GM12878 (cell line): ENCODE measurements at regions not wholly inside any gene's neighbourhood (a gene's known extent, or its start where the extent isn't known, plus 50 kb on each side); places are given as distances from the start of the nearest gene placed in this dataset.

ENCODE experiments used
- ATAC-seq: fragments of 200-7000 bp; cut with Tn5 transposase; 3 replicates; pipeline ENCODE4 v1.9.1; 2020; ENCODE audit warnings: mild to moderate bottlenecking, moderate library complexity
- BruUV-seq: library from RNA; stranded (reverse); fragments of 400-500 nt; replicated peaks from 2 replicates; lab custom pipeline; 2021; lab: Mats Ljungman, UMichigan
- CTCF ChIA-PET: fragments of 300-600 bp; sonication (Branson Sonifier 250); formaldehyde crosslinking; extraction: SDS; loops from one replicate; lab custom pipeline; 2021; ENCODE audit warnings: inconsistent platforms; lab: Yijun Ruan, JAX
- POLR2A ChIA-PET: fragments of 350-600 bp; formaldehyde crosslinking; extraction: SDS; loops from one replicate; lab custom pipeline; 2021; ENCODE audit warnings: inconsistent platforms; lab: Charles Lee
- RAD21 ChIA-PET: fragments of 300-600 bp; sonication (Branson Sonifier 250); formaldehyde crosslinking; loops from one replicate; lab custom pipeline; 2023; ENCODE audit warnings: antibody characterized with exemption; ENCODE audit not compliant: unreplicated experiment; lab: Charles Lee
- SMC1A ChIA-PET: fragments of 300-600 bp; sonication (Branson Sonifier 250); formaldehyde crosslinking; loops from one replicate; lab custom pipeline; 2023; ENCODE audit not compliant: unreplicated experiment, uncharacterized antibody; lab: Charles Lee
- DNase-seq: peaks from one replicate; pipeline ENCODE4 v3.0.0-alpha.2; 2011; ENCODE audit warnings: low read depth, low spot score
- FAIRE-seq: peaks from 3 replicates; lab custom pipeline; 2011; peaks lifted over from hg19 to GRCh38; lab: Jason Lieb, UNC
- H2AFZ ChIP-seq: 2 replicates; pipeline ENCODE4 v1.6.0; 2011; ENCODE audit warnings: low read depth, low read length, control low read depth; ENCODE audit not compliant: control insufficient read depth
- H3K27ac ChIP-seq: 2 replicates; pipeline ENCODE4 v1.5.1; 2011; ENCODE audit warnings: control low read depth; ENCODE audit not compliant: control insufficient read depth, insufficient read depth
- H3K27me3 ChIP-seq, 2 experiments: replicated peaks in 1 of 2; 2 replicates each; pipeline versions ENCODE4 v1.6.0 to v1.6.1; 2011; ENCODE audit warnings: low read length in 1 of 2; ENCODE audit not compliant: control insufficient read depth in 2 of 2, insufficient read depth in 2 of 2
- H3K36me3 ChIP-seq, 2 experiments: 2 replicates each; pipeline ENCODE4 v1.5.1; 2011; ENCODE audit warnings: low read length in 1 of 2; ENCODE audit not compliant: control insufficient read depth in 2 of 2, insufficient read depth in 2 of 2
- H3K4me1 ChIP-seq: 2 replicates; pipeline ENCODE4 v1.6.1; 2011; ENCODE audit warnings: mild to moderate bottlenecking, low read length, moderate library complexity, mixed read lengths; ENCODE audit not compliant: control insufficient read depth, insufficient read depth
- H3K4me2 ChIP-seq: 2 replicates; pipeline ENCODE4 v1.6.0; 2011; ENCODE audit warnings: control low read depth; ENCODE audit not compliant: control insufficient read depth, insufficient read depth
- H3K4me3 ChIP-seq: fragments of 200-600 bp; sonication (generic); 2 replicates; pipeline ENCODE4 v1.5.1; 2016
- H3K79me2 ChIP-seq: 2 replicates; pipeline ENCODE4 v1.6.0; 2011; ENCODE audit warnings: low read length; ENCODE audit not compliant: control insufficient read depth, insufficient read depth
- H3K9ac ChIP-seq: 2 replicates; pipeline ENCODE4 v1.8.0; 2011; ENCODE audit warnings: low read length, control low read depth, mixed read lengths; ENCODE audit not compliant: control insufficient read depth, insufficient read depth
- H3K9me3 ChIP-seq: replicated peaks from 3 replicates; pipeline ENCODE4 v1.5.1; 2011; ENCODE audit warnings: mild to moderate bottlenecking, low read length; ENCODE audit not compliant: control insufficient read depth, insufficient read depth
- H4K20me1 ChIP-seq: 2 replicates; pipeline ENCODE4 v1.6.0; 2011; ENCODE audit not compliant: control insufficient read depth, insufficient read depth
- BACH1 ChIP-seq: fragments of 450-650 bp; IDR thresholded peaks from 2 replicates; pipeline ENCODE4 v1.6.1; 2017; ENCODE audit warnings: mild to moderate bottlenecking, borderline replicate concordance
- CBFB ChIP-seq: IDR thresholded peaks from 2 replicates; pipeline ENCODE4 v1.6.1; 2016; ENCODE audit warnings: antibody characterized with exemption, low read depth
- CBX3 ChIP-seq: fragments of 200-600 bp; sonication (generic); IDR thresholded peaks from 2 replicates; pipeline ENCODE4 v1.6.1; 2016; ENCODE audit warnings: low read depth, borderline replicate concordance
- GATAD2B ChIP-seq: fragments of 450-650 bp; conservative IDR thresholded peaks from 2 replicates; pipeline ENCODE4 v1.6.1; 2017; ENCODE audit warnings: low read depth, mild to moderate bottlenecking, moderate library complexity
- HCFC1 ChIP-seq: fragments of 150-350 bp; IDR thresholded peaks from 2 replicates; pipeline ENCODE4 v1.6.1; 2014; ENCODE audit warnings: low read length
- IKZF1 ChIP-seq: fragments of 450-650 bp; conservative IDR thresholded peaks from 2 replicates; pipeline ENCODE4 v1.6.1; 2017; ENCODE audit warnings: antibody characterized with exemption, mild to moderate bottlenecking
- KAT2A ChIP-seq: conservative IDR thresholded peaks from 2 replicates; pipeline ENCODE4 v1.6.1; 2011; ENCODE audit warnings: low read depth, low read length; ENCODE audit not compliant: control insufficient read depth
- NR2C1 ChIP-seq: fragments of 450-650 bp; IDR thresholded peaks from 2 replicates; pipeline ENCODE4 v1.6.1; 2017; ENCODE audit warnings: antibody characterized with exemption, mild to moderate bottlenecking, moderate library complexity
- PAX5 ChIP-seq: IDR thresholded peaks from 2 replicates; pipeline ENCODE4 v1.6.1; 2011; ENCODE audit warnings: low read depth, low read length, borderline replicate concordance
- POLR2AphosphoS2 ChIP-seq: IDR thresholded peaks from 2 replicates; pipeline ENCODE4 v1.6.1; 2011; ENCODE audit warnings: low read depth, mild to moderate bottlenecking, low read length, improper control_type of control experiment, moderate library complexity
- SREBF2 ChIP-seq: IDR thresholded peaks from 2 replicates; pipeline ENCODE4 v1.6.1; 2012; ENCODE audit warnings: mild to moderate bottlenecking, low read length
- SRF ChIP-seq, 2 experiments: IDR thresholded peaks; 2 replicates each; pipeline ENCODE4 v1.6.1; 2011; ENCODE audit warnings: low read depth in 2 of 2, low read length in 2 of 2, mild to moderate bottlenecking in 1 of 2, moderate library complexity in 1 of 2
- YBX1 ChIP-seq: fragments of 450-650 bp; IDR thresholded peaks from 2 replicates; pipeline ENCODE4 v1.6.1; 2016; ENCODE audit warnings: antibody characterized with exemption
- WGBS: methylation state at CpG from one replicate; pipeline ENCODE4 v1.1.6; 2016; ENCODE audit warnings: low lambda C conversion rate; ENCODE audit not compliant: insufficient replicate concordance, insufficient coverage; ENCODE audit errors: missing lambda C conversion rate; 5-methylcytosine and 5-hydroxymethylcytosine counted together
- in situ Hi-C: fragments of 300-500 bp; cut with MboI; formaldehyde crosslinking; loops from 9 replicates; pipeline ENCODE4 v1.14.3; 2018; ENCODE audit warnings: mixed read lengths
- intact Hi-C: fragments of 100-400 bp; cut with micrococcal nuclease; formaldehyde crosslinking; loops from one replicate; pipeline ENCODE4 v1.14.2; 2022; ENCODE audit not compliant: unreplicated experiment
- TF ChIP-seq, protein P1 (sequence below): fragments of 450-650 bp; IDR thresholded peaks from 2 replicates; pipeline ENCODE4 v1.6.1; 2017; ENCODE audit warnings: antibody characterized with exemption, mild to moderate bottlenecking, moderate library complexity
- TF ChIP-seq, protein P2 (sequence below): fragments of 450-650 bp; IDR thresholded peaks from 2 replicates; pipeline ENCODE4 v1.6.1; 2014; ENCODE audit warnings: mild to moderate bottlenecking
- TF ChIP-seq, protein P3 (sequence below): fragments of 450-650 bp; IDR thresholded peaks from 2 replicates; pipeline ENCODE4 v1.6.1; 2018; ENCODE audit warnings: mild to moderate bottlenecking, low read depth, moderate library complexity; ENCODE audit not compliant: partially characterized antibody
- TF ChIP-seq, protein P4 (sequence below): fragments of 150-350 bp; IDR thresholded peaks from 2 replicates; pipeline ENCODE4 v1.6.1; 2016; ENCODE audit warnings: low read depth, low read length

DNA sequence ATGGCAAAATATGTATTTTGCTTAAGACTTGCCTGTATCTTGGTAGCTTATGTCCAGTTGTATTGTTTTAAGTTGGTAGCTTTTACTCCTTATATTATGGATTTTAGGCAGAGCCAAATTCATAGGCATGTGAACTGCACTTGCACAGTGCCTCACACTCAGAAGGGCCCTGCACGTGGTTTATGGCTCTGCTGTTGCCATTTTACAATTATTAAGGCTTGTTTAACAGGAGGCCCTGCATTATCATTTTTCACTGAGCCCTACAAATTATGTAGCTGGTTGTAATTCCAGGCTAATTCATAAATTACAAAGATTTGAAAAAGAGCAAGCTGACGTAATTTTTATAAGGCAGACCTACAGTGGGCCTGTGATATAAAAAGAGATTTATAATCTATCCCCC, 537.6 kb upstream of the UBE2E2 start:
- in situ Hi-C loops: no loop called here

More for the DNA sequence above, 537.6 kb upstream of the UBE2E2 start:
- H3K9me3 ChIP-seq: no peaks in the 10 kb centered on the region
- no TSS peak for BruUV-seq
- ChIA-PET SMC1A (interaction anchor here (1.2 kb wide), 1 partner anchor 10 kb away, joined by 3 read pairs; no protein-coding TSS in a partner anchor), RAD21 (no interaction called here), POLR2A (no interaction called here), CTCF (interaction anchor here (1.2 kb wide), 1 partner anchor 10 kb away, joined by 3 read pairs; no protein-coding TSS in a partner anchor)
- FAIRE-seq (no peak), DNase-seq (no peak), ATAC-seq (no peak)
- H3K79me2 ChIP-seq: no peaks in the 10 kb centered on the region
- TF ChIP-seq, protein P1, sequence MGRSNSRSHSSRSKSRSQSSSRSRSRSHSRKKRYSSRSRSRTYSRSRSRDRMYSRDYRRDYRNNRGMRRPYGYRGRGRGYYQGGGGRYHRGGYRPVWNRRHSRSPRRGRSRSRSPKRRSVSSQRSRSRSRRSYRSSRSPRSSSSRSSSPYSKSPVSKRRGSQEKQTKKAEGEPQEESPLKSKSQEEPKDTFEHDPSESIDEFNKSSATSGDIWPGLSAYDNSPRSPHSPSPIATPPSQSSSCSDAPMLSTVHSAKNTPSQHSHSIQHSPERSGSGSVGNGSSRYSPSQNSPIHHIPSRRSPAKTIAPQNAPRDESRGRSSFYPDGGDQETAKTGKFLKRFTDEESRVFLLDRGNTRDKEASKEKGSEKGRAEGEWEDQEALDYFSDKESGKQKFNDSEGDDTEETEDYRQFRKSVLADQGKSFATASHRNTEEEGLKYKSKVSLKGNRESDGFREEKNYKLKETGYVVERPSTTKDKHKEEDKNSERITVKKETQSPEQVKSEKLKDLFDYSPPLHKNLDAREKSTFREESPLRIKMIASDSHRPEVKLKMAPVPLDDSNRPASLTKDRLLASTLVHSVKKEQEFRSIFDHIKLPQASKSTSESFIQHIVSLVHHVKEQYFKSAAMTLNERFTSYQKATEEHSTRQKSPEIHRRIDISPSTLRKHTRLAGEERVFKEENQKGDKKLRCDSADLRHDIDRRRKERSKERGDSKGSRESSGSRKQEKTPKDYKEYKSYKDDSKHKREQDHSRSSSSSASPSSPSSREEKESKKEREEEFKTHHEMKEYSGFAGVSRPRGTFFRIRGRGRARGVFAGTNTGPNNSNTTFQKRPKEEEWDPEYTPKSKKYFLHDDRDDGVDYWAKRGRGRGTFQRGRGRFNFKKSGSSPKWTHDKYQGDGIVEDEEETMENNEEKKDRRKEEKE: no peak
- no peak for TF ChIP-seq SREBF2
- TF ChIP-seq SRF (IDR thresholded peaks at IDR 0.05; ENCODE audit: low read depth in 2 of 2, low read length in 2 of 2): no peak
- TF ChIP-seq, protein P2, sequence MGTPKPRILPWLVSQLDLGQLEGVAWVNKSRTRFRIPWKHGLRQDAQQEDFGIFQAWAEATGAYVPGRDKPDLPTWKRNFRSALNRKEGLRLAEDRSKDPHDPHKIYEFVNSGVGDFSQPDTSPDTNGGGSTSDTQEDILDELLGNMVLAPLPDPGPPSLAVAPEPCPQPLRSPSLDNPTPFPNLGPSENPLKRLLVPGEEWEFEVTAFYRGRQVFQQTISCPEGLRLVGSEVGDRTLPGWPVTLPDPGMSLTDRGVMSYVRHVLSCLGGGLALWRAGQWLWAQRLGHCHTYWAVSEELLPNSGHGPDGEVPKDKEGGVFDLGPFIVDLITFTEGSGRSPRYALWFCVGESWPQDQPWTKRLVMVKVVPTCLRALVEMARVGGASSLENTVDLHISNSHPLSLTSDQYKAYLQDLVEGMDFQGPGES: no peak
- TF ChIP-seq NR2C1: no peak
- TF ChIP-seq, protein P3, sequence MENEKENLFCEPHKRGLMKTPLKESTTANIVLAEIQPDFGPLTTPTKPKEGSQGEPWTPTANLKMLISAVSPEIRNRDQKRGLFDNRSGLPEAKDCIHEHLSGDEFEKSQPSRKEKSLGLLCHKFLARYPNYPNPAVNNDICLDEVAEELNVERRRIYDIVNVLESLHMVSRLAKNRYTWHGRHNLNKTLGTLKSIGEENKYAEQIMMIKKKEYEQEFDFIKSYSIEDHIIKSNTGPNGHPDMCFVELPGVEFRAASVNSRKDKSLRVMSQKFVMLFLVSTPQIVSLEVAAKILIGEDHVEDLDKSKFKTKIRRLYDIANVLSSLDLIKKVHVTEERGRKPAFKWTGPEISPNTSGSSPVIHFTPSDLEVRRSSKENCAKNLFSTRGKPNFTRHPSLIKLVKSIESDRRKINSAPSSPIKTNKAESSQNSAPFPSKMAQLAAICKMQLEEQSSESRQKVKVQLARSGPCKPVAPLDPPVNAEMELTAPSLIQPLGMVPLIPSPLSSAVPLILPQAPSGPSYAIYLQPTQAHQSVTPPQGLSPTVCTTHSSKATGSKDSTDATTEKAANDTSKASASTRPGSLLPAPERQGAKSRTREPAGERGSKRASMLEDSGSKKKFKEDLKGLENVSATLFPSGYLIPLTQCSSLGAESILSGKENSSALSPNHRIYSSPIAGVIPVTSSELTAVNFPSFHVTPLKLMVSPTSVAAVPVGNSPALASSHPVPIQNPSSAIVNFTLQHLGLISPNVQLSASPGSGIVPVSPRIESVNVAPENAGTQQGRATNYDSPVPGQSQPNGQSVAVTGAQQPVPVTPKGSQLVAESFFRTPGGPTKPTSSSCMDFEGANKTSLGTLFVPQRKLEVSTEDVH: no peak
- TF ChIP-seq BACH1: no peak
- no peak for TF ChIP-seq POLR2AphosphoS2
- no peak for TF ChIP-seq CBFB
- no peak for TF ChIP-seq PAX5
- TF ChIP-seq HCFC1: no peak
- TF ChIP-seq YBX1: no peak
- TF ChIP-seq, protein P4, sequence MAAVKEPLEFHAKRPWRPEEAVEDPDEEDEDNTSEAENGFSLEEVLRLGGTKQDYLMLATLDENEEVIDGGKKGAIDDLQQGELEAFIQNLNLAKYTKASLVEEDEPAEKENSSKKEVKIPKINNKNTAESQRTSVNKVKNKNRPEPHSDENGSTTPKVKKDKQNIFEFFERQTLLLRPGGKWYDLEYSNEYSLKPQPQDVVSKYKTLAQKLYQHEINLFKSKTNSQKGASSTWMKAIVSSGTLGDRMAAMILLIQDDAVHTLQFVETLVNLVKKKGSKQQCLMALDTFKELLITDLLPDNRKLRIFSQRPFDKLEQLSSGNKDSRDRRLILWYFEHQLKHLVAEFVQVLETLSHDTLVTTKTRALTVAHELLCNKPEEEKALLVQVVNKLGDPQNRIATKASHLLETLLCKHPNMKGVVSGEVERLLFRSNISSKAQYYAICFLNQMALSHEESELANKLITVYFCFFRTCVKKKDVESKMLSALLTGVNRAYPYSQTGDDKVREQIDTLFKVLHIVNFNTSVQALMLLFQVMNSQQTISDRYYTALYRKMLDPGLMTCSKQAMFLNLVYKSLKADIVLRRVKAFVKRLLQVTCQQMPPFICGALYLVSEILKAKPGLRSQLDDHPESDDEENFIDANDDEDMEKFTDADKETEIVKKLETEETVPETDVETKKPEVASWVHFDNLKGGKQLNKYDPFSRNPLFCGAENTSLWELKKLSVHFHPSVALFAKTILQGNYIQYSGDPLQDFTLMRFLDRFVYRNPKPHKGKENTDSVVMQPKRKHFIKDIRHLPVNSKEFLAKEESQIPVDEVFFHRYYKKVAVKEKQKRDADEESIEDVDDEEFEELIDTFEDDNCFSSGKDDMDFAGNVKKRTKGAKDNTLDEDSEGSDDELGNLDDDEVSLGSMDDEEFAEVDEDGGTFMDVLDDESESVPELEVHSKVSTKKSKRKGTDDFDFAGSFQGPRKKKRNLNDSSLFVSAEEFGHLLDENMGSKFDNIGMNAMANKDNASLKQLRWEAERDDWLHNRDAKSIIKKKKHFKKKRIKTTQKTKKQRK: no peak
- TF ChIP-seq GATAD2B: no peak
- no peak for TF ChIP-seq CBX3
- no peak for TF ChIP-seq IKZF1
- no peak for TF ChIP-seq KAT2A
- intact Hi-C loops: no loop called here
- no peak overlapping the region for H3K4me3 ChIP-seq
- H3K27me3 ChIP-seq: no peaks in the 10 kb centered on the region
- H3K36me3 ChIP-seq: no peaks in the 10 kb centered on the region
- H3K27ac ChIP-seq: no peak overlapping the region
- WGBS: 17% methylated on average over 2 of the region's 2 CpGs
- H3K9ac ChIP-seq: no peak overlapping the region
- H3K4me1 ChIP-seq: no peaks in the 10 kb centered on the region
- no peaks in the 10 kb centered on the region for H4K20me1 ChIP-seq
- H2AFZ ChIP-seq: no peak overlapping the region
- no peak overlapping the region for H3K4me2 ChIP-seq
